ENCODE measurements at regions not wholly inside any gene's neighbourhood (a gene's known extent, or its start where the extent isn't known, plus 50 kb on each side); places are given as distances from the start of the nearest gene placed in this dataset.

DNA sequence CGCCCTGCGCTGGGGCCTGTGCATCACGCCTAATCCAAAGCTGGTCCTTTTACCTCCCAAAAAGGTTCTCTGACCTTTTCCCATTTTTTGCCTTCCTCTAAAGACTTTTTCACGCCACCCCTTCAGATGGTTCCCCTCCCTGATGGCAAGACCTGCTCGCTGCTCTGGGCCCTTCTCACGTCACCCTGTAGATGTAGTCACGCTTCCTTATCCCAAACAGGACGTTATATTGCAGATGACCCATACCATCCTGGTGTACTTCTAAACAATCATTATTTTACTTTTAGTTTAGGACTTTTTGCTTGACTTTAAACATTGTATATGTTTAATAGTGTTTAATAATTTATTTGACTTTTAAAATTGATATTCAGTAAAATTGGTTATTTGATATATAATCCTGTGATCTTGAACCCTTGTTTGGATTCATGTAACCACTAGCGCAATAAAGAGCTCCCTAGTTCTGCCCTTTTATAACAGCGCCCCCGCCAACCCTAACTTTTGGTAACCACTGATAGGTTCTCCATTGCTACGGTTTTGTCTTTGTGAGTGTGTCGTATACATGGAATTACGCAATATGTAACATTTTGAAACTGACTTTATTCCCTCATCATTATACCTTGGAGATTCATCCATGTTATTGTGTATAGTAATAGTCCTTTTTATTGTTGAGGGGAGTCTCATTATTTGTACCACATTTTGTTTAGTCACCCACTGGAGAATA is 159.0 kb upstream of the CHRNA7 start:
- in situ Hi-C loops (cut with MboI; ENCODE audit: low pct_unique_long_range_greater_than_20kb in 2 of 9, low sequenced_read_pairs in 9 of 9, unreplicated experiment in 9 of 9), result loop anchor here in 3 of 9 experiments (25.0 kb wide), 2 partner anchors 109 to 209 kb away; no protein-coding TSS in a partner anchor
- WGBS, 10 experiments, result 51 to 94% (median 78%) methylated on average over 4 to 14 of the region's 14 CpGs
- H3K4me1 ChIP-seq (replicated peaks in 1 of 2), result peaks cover 4 to 8% of the 10 kb centered on the region in 2 donors
- peak overlapping the region in 1 of 2 donors; percentile 68 for H3K27ac ChIP-seq
- H3K4me3 ChIP-seq, result peak overlapping the region; percentile 56 to 76 (median 64)
- peak in 2 of 8 experiments; percentile 1 to 2 for ATAC-seq (replicated peaks in 6 of 8)

DNA sequence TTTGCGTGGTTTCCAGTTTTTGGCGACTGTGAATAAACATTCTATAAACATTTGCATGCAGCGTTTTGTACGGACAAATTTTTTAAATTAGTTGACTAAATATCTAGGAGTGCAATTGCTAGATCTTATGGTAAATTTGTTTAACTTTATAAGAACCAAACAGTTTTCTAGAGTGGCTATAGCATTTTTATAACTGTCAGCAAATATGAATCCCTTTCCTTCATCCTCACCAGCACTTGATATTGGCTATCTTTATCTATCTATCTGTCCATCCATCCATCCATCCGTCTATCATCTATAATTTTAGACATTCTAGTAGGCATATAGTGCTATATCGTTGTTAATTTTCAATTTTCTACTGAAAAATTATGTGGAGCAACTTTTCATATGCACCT is 158.4 kb upstream of the CHRNA7 start:
- in situ Hi-C loops (cut with MboI; ENCODE audit: low pct_unique_long_range_greater_than_20kb in 2 of 9, low sequenced_read_pairs in 9 of 9, unreplicated experiment in 9 of 9), result loop anchor here in 3 of 9 experiments (25.0 kb wide), 2 partner anchors 110 to 210 kb away; no protein-coding TSS in a partner anchor
- no peak overlapping the region for H3K27ac ChIP-seq
- 42 to 100% (median 84%) methylated on average over 3 to 6 of the region's 6 CpGs; no CpG with 5 or more reads in 1 of the 10 experiments for WGBS, 10 experiments

DNA sequence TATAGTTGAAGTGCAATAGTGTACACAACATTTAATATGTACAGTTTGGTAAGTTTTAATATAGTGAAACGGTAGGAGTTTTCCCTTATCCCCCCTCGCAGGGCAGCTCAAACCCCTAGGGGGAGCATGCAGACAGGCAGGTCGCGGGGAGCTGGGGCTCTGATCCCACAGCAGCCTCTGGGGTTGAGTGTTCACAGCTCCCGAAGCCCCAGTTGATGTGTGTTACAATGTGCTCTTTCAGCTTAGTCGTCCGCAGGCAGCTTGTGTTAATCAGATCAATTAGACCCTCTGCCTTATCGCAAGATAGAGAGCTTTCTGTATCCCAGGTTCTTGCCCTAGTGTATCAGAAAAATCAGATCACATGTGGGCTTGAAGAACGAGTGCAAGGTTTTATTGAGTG is 143.1 kb upstream of the CHRNA7 start:
- H3K4me1 ChIP-seq (replicated peaks in 1 of 2), result no peaks in the 10 kb centered on the region
- 0 to 60% (median 25%) methylated on average over 1 to 6 of the region's 9 CpGs; no CpG with 5 or more reads in 2 of the 10 experiments for WGBS, 10 experiments
- H3K27ac ChIP-seq, result no peak overlapping the region
- H3K4me3 ChIP-seq, result no peak overlapping the region
- in situ Hi-C loops (cut with MboI; ENCODE audit: low pct_unique_long_range_greater_than_20kb in 2 of 9, low sequenced_read_pairs in 9 of 9, unreplicated experiment in 9 of 9), result no loop called here
- ATAC-seq (replicated peaks in 6 of 8), result peak in 1 of 8 experiments; percentile 77

More for the DNA sequence above, 158.4 kb upstream of the CHRNA7 start:
- Histone ChIP-seq H3K4me1 (replicated peaks in 1 of 2) (peaks cover 4 to 8% of the 10 kb centered on the region in 2 donors), H3K4me3 (no peak overlapping the region)
- ATAC-seq (replicated peaks in 6 of 8), result no peak

DNA sequence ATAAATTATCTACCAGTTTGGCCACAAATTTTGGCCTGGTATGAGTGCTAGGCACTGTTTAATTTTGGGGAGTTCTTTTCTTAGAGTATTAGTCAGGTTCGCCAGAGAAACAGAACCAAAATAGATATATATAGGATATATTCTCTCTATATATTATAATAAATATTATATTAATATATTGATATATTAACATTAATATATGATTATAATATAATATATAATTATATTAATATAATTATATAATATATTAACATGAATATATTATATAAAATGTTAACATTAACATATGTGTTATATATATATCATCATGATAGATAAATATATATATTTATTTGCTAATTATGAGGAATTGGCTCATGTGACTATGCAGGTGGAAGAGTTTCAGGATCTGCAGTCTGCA is 137.8 kb upstream of the CHRNA7 start:
- WGBS, 10 experiments, result 0 to 100% (median 46%) methylated on average over 1 of the region's 1 CpG; no CpG with 5 or more reads in 4 of the 10 experiments
- in situ Hi-C loops (cut with MboI; ENCODE audit: low pct_unique_long_range_greater_than_20kb in 2 of 9, low sequenced_read_pairs in 9 of 9, unreplicated experiment in 9 of 9), result no loop called here

DNA sequence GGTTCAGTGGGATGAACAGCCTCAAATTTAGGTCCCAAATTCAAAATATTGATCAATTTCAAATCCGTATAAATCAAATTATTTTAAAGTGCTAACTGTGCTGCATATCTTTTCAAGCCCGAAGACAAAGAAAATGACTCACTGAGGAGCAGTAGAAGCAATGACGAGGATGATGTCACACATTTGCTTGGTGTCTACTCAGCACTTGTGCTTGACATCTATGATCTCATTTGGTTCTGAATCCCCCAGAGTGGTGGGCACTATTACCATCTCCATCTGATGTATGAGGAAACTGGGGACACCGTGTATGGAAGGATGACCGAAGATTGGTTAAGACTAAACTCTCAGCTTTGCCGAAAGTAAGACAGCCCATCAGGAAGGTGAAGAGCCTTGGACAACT is 136.5 kb upstream of the CHRNA7 start:
- ATAC-seq (replicated peaks in 6 of 8), result peak in 2 of 8 experiments; percentile 57 to 81
- Histone ChIP-seq H3K27ac (no peak overlapping the region), H3K4me1 (replicated peaks in 1 of 2) (no peaks in the 10 kb centered on the region), H3K4me3 (no peak overlapping the region)
- 0 to 91% (median 67%) methylated on average over 1 to 6 of the region's 6 CpGs for WGBS, 10 experiments
- in situ Hi-C loops (cut with MboI; ENCODE audit: low pct_unique_long_range_greater_than_20kb in 2 of 9, low sequenced_read_pairs in 9 of 9, unreplicated experiment in 9 of 9), result no loop called here

More for the DNA sequence above, 137.8 kb upstream of the CHRNA7 start:
- Histone ChIP-seq H3K4me3 (no peak overlapping the region), H3K4me1 (replicated peaks in 1 of 2) (no peaks in the 10 kb centered on the region), H3K27ac (no peak overlapping the region)
- ATAC-seq (replicated peaks in 6 of 8), result no peak

DNA sequence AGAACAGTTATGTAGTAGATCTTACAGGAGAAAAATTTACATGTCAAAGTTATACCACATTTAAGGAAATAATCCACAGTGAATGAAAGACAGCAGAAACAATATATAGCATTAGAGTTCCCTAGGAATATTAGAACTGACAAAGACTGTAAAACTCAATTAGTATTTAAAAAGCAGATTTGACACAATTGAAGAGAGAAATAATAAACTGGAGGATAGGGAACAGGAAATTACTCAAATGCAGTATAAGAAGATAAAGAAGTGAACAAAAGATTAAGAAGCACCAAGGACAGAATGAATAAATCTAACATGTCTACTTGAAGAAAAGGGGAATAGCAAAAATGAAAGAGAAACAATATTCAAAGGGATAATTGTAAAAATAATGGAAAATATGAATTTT is 132.6 kb upstream of the CHRNA7 start:
- in situ Hi-C loops (cut with MboI; ENCODE audit: low pct_unique_long_range_greater_than_20kb in 2 of 9, low sequenced_read_pairs in 9 of 9, unreplicated experiment in 9 of 9), result no loop called here
- no peak for ATAC-seq (replicated peaks in 6 of 8)
- no peaks in the 10 kb centered on the region for H3K4me1 ChIP-seq (replicated peaks in 1 of 2)
- H3K27ac ChIP-seq, result no peak overlapping the region
- no peak overlapping the region for H3K4me3 ChIP-seq

DNA sequence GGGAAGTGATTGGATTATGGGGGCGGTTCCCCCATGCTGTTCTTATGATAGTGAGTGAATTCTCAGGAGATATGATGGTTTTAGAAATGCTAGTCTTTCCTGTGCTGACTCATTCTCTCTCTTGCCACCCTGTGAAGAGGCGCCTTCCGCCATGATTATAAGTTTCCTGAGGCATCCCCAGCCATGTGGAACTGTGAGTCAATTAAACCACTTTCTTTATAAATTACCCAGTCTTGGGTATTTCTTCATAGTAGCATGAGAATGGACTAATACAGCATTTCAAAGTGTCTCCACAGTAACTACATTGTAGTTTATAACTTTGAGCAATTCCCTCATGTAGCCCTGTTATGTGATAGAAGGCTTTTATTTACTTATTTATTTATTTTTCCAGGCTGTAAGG is 128.8 kb upstream of the CHRNA7 start:
- Histone ChIP-seq H3K4me3 (no peak overlapping the region), H3K4me1 (replicated peaks in 1 of 2) (no peaks in the 10 kb centered on the region), H3K27ac (no peak overlapping the region)
- WGBS, 10 experiments, result 0 to 93% (median 80%) methylated on average over 1 to 3 of the region's 3 CpGs; no CpG with 5 or more reads in 2 of the 10 experiments
- in situ Hi-C loops (cut with MboI; ENCODE audit: low pct_unique_long_range_greater_than_20kb in 2 of 9, low sequenced_read_pairs in 9 of 9, unreplicated experiment in 9 of 9), result no loop called here
- ATAC-seq (replicated peaks in 6 of 8), result no peak

DNA sequence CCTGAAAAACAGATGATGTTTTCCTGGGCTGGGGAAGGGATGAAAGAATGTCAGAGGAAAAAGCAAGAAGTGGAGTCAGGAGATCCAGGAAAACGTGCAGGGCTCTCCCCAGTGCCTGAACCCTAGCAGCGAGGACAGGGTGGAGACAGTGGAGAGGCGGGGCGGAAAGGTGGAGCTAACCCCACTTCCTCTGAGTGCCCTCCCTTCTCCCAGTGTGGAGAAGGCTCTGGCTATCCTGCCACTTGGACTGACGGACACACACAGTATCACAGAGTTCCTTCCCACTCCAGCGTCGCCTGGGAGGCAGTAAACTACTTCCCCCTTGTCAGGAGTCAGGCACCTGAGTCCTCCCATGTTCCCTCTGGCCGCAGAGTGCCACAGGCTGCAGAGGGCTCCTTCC is 125.3 kb upstream of the CHRNA7 start:
- 0 to 59% (median 19%) methylated on average over 1 to 6 of the region's 8 CpGs; no CpG with 5 or more reads in 4 of the 10 experiments for WGBS, 10 experiments
- H3K4me3 ChIP-seq, result no peak overlapping the region
- H3K4me1 ChIP-seq (replicated peaks in 1 of 2), result no peaks in the 10 kb centered on the region
- in situ Hi-C loops (cut with MboI; ENCODE audit: low pct_unique_long_range_greater_than_20kb in 2 of 9, low sequenced_read_pairs in 9 of 9, unreplicated experiment in 9 of 9), result no loop called here
- H3K27ac ChIP-seq, result no peak overlapping the region
- peak in 4 of 8 experiments; percentile 44 to 90 (median 70) for ATAC-seq (replicated peaks in 6 of 8)

DNA sequence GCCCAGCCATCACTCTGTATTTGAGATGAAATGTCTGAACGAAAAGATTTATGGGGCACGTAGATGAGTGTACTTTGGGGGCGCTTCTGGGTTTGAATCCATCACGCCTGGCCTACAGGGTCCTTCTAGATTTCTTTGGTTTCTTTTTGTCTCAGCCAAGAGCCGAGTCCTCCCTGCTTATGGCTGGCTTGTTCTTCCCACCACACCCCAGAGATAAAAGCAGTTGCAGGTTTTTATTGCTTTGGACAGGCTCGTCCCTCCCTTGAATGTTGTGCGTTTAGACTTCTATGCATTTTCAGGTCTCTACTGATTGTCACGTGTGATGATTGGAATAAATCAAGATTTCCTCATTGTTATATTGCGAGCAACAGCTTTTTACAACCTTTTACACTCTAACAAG is 104.8 kb upstream of the CHRNA7 start:
- Histone ChIP-seq H3K4me3 (no peak overlapping the region), H3K4me1 (replicated peaks in 1 of 2) (peaks cover 0 to 1% of the 10 kb centered on the region in 2 donors), H3K27ac (no peak overlapping the region)
- in situ Hi-C loops (cut with MboI; ENCODE audit: low pct_unique_long_range_greater_than_20kb in 2 of 9, low sequenced_read_pairs in 9 of 9, unreplicated experiment in 9 of 9), result no loop called here
- ATAC-seq (replicated peaks in 6 of 8), result no peak
- 30 to 89% (median 82%) methylated on average over 3 to 9 of the region's 9 CpGs; no CpG with 5 or more reads in 1 of the 10 experiments for WGBS, 10 experiments

DNA sequence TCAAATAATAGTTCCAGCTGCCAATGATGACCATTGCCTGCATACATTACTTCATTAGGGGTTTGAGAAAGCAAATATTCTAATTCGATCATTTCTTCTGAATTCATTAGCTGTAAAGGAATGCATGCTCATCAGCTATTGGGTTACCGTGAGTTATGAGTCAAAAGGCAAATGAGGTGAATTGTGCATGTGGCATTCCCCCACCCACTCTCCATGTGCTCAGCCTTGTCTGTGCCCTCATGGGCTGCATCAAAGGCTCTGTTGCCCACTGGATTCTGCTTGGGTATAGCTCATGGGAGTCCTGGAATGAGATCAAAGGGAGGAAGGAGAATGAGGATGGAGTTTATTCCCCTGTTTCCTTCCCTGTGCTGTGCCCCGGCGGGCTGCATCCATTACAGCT is 99.3 kb upstream of the CHRNA7 start:
- WGBS, 10 experiments, result 6 to 96% (median 60%) methylated on average over 1 to 4 of the region's 4 CpGs; no CpG with 5 or more reads in 1 of the 10 experiments
- in situ Hi-C loops (cut with MboI; ENCODE audit: low pct_unique_long_range_greater_than_20kb in 2 of 9, low sequenced_read_pairs in 9 of 9, unreplicated experiment in 9 of 9), result no loop called here
- ATAC-seq (replicated peaks in 6 of 8), result peak in 3 of 8 experiments; percentile 29 to 48 (median 47)

DNA sequence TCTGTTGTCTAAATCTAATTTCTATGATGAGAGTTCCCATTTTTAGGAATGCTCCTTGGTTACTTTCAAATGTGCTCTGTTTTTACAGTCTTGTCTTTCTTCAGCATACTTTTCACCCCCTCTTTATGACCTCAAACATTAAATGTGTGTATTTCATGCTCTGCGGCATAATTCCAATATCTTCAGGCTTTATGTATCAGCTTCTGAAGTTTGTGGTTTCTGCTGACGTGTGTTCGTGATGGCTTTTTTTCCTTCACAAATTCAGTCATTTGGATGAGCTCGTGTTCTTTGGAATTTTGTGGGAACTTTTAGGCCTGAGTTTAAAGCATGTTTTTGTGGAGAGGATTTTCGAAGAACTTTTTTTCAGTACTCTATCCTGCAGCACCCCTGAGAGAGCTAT is 97.7 kb upstream of the CHRNA7 start:
- H3K4me1 ChIP-seq (replicated peaks in 1 of 2), result peaks cover 0 to 4% of the 10 kb centered on the region in 2 donors
- no peak overlapping the region for H3K4me3 ChIP-seq
- in situ Hi-C loops (cut with MboI; ENCODE audit: low pct_unique_long_range_greater_than_20kb in 2 of 9, low sequenced_read_pairs in 9 of 9, unreplicated experiment in 9 of 9), result no loop called here
- no peak for ATAC-seq (replicated peaks in 6 of 8)
- no peak overlapping the region for H3K27ac ChIP-seq
- 8 to 89% (median 70%) methylated on average over 1 to 5 of the region's 5 CpGs; no CpG with 5 or more reads in 1 of the 10 experiments for WGBS, 10 experiments

More for the DNA sequence above, 99.3 kb upstream of the CHRNA7 start:
- Histone ChIP-seq H3K4me1 (replicated peaks in 1 of 2) (peaks cover 0 to 4% of the 10 kb centered on the region in 2 donors), H3K27ac (no peak overlapping the region), H3K4me3 (no peak overlapping the region)

DNA sequence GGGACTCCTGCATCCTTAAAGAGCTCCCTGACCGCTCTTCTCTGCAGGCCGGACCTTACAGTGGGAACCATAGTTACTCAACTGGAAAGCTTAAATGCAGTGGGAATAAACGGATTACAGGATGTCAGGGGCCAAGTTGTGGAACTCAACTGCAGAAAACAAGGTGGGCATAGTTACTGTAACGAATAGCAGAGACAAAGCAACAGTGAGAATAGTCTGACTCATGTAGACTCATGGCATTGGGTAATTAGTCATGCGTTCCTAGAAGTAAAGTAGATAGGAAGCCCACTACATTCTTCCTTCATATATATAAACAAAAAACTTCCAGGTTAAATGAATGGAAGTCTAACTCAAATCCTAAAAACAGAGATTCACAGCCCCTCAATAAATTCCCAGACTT is 95.5 kb upstream of the CHRNA7 start:
- ATAC-seq (replicated peaks in 6 of 8), result no peak
- peaks cover 0 to 4% of the 10 kb centered on the region in 2 donors for H3K4me1 ChIP-seq (replicated peaks in 1 of 2)
- H3K4me3 ChIP-seq, result no peak overlapping the region
- no peak overlapping the region for H3K27ac ChIP-seq
- 7 to 86% (median 42%) methylated on average over 2 to 5 of the region's 5 CpGs; no CpG with 5 or more reads in 2 of the 10 experiments for WGBS, 10 experiments
- in situ Hi-C loops (cut with MboI; ENCODE audit: low pct_unique_long_range_greater_than_20kb in 2 of 9, low sequenced_read_pairs in 9 of 9, unreplicated experiment in 9 of 9), result no loop called here

DNA sequence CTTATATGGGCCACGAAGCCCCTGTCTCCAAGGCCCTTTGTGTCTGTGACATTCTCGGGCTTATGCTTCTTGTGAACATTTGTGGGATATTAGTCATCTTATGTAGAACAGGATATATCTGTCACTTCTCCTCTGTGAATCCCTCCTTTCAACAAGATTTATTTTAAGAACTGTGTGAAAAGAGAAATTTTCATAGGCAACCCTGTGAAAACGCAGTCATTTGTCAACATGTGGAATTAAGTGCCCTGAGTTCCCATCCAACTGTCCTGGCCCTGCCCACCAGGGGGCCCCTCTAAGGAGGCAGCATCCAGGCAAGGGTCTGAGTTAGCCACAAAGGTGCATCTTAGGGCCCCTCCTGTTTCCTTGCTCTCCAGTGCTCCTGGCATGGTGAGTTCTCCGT is 76.8 kb upstream of the CHRNA7 start:
- WGBS, 10 experiments, result 8 to 100% (median 83%) methylated on average over 1 to 4 of the region's 4 CpGs; no CpG with 5 or more reads in 2 of the 10 experiments
- in situ Hi-C loops (cut with MboI; ENCODE audit: low pct_unique_long_range_greater_than_20kb in 2 of 9, low sequenced_read_pairs in 9 of 9, unreplicated experiment in 9 of 9), result loop anchor here in 1 of 9 experiments (25.0 kb wide), 1 partner anchor 291 kb away; no protein-coding TSS in a partner anchor
- no peak overlapping the region for H3K4me3 ChIP-seq
- no peak overlapping the region for H3K27ac ChIP-seq
- H3K4me1 ChIP-seq (replicated peaks in 1 of 2), result peaks cover 0 to 8% of the 10 kb centered on the region in 2 donors
- peak in 4 of 8 experiments; percentile 49 to 62 (median 55) for ATAC-seq (replicated peaks in 6 of 8)

Measured in motor neuron (in vitro differentiated cells).